Stimulated activated CD4-positive, alpha-beta T cell treated with anti-CD3 and anti-CD28 coated beads, Interleukin-2, amount 100 ng/mL, for 48 hours (primary cell): ENCODE measurements at regions not wholly inside any gene's neighbourhood (a gene's known extent, or its start where the extent isn't known, plus 50 kb on each side); places are given as distances from the start of the nearest gene placed in this dataset.

Experiments used
- DNase-seq, 2 donors: peaks; one replicate each; pipeline ENCODE4 v3.0.0-alpha.2; 2020

DNA sequence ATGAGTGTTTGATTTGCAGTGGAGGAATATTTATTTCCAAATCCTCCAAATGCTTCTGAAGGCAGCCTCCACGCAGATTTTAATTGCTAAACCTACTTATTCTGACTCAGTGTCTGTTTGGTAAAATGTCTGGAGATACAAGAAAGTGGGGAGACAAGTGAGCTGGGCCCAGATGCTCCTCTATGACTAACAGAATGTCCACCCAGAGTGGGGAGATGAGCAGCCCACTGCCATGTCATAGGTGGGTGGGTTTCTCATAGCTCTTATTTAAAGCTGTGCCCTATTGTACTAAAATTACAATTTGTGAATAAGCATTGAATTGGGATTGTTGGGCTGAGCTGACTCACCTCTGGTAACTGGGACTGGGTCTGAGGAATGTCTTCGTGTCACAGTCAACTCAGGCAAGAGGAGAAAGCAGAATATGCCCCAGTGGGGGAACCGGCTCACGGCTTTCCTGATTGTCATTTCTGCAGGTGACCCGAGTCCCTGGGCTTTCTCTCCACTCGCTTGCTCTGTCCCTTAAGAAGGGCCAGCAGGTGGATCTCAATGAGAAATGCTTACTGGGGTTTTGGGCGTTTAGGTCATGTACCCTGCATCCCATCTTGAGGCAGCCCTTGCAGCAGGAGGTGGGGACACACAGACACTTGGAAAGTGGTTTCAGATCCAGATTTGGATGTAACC, 116.3 kb upstream of the SPRED2 start:
- no peak for DNase-seq

DNA sequence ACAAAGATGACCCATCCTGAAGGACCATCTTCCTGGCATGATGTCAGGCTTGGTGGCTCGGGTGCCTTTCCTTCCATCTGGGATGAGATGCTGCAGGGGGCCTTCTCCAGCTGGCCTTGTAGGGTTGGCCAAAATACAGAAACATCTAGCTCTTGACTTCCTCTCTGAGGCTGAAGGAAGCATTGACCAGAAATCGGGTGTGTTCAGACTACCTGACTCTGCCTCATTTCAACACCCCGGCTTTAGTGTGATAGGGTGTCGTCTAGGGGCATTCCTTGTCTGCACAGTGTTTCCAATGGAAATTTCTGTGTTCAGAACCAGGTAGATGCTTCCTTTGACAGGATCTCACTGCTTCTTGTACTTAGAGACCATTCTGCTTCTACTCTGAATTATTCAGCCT, 115.7 kb upstream of the SPRED2 start:
- no peak for DNase-seq

DNA sequence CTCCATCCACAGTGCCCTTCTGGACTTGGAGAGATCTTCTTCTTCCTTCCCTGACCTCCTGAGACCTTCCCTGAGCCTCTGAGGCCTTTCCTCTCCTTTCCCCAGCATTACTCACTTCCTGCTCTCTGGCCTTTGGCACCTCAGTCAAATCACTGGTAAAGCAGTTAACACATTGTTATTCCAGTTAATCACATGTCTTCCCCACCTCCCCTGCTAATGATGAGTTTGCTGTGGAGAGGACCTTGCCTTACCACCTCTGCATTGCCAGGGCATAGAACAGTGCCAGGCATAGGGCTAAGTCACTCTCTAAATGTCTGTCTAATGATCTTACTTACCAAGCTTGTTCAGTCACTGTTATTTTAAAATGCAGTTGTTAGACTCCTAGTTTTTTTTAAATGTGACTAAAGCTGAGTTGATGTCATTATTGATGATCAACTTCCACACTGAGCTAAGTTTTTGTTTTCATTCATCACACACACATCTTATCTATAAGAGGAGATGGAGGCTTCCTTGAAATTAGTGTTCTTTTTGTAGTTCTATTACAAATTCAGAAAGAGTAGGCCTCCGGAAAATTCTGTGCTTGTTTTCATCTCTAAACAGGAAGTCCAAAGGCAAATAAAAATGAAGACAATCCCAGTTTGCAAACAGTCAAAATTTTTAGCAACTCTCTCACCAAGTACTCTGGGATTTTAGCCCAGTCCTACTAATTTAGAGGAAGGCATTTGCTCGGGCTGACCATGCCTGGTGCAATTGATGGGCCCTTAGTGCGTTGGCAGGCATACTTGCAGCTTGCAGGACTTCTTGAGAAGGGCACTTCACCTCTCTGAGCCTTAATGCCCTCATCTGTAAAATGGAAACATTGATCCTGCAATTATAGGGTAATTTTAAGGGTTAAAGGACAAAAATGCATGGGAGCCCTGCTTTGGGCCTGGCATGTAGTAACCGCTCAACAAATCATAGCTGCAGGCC, 113.7 kb upstream of the SPRED2 start:
- DNase-seq: no peak

DNA sequence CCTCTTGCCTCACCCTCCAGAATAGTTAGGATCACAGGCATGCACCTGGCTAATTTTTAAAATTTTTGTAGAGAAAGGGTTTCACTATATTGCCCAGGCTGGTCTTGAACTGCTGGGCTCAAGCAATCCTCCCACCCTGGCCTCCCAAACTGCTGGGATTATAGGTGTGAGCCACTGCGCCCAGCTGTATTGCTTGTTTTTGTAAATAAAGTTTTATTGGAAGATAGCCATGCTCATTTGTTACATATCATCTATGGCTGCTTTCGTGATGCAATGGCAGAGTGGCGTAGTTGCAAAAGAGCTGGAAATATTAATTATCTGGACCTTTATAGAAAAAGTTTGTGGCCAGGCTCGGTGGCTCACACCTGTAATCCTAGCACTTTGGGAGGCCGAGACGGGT, 109.4 kb upstream of the SPRED2 start:
- DNase-seq: no peak

DNA sequence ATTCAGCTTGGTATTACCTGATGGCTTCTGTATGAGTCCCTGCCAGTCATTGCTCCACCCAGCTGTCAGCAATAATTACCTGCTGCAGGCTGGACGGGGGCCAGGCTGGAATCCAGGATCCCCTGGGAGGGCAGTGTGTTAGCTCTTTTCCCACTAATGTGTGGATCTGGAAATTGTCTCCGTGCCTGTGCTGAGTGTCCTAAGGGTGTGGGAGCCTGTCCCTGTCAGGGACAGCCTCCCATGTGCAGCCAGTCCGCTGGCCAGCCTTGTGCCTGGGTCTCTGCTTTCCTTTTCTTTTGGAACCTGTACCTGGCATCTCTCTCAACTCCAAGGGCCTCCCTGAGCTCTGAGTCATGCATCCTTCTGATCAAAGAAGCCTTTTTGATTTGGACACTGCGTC, 107.2 kb upstream of the SPRED2 start:
- no peak for DNase-seq

DNA sequence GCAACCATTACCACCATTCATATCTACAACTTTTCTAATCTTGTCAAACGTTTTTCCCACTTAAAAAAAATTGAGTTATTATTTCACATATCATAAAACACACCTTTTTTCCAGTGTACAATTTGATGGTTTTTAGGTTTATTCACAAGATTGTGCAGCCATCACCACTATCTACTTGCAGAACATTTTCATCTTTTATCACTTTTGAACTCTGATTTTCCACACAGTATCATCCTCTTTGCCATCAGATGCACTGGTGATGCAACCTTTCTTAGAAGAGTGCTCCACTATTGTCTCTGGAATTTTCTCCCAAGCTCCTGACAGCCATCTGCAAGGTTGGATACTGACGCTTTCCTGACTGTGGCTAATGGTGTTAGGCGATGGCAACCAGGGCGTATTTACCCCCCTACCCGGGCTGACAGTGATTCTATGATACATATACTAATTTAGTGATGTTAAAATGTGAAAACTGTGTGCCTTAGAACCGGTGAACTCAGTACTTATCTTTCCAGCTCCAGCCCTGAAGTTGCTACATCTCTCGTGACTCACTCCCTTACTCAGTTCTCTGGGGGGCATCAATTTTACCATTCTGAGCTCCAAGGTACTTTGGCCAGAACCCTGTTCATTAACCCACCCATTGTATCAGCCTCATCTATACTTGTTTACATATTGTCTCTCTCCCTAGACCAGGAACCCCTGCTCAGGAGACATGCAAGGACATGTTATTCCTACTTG, 105.4 kb upstream of the SPRED2 start:
- DNase-seq: no peak

DNA sequence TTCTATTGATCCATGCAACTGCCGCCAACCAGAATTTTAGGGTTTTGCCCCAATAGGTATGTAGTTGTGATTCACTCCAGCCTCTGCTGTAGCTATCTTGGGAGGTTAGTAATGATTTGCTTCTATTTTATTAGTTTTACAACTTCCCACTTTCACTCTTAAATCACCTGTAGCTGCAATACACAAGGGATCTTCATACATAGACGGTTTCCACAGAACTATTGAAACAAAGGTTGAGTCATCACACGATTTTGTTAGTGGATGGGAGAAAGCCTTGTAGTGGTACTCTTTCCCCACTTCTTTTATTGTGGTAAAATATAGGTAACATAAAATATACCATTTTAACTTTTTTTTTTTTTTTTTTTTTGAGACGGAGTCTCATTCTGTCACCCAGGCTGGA, 104.2 kb upstream of the SPRED2 start:
- DNase-seq: no peak

DNA sequence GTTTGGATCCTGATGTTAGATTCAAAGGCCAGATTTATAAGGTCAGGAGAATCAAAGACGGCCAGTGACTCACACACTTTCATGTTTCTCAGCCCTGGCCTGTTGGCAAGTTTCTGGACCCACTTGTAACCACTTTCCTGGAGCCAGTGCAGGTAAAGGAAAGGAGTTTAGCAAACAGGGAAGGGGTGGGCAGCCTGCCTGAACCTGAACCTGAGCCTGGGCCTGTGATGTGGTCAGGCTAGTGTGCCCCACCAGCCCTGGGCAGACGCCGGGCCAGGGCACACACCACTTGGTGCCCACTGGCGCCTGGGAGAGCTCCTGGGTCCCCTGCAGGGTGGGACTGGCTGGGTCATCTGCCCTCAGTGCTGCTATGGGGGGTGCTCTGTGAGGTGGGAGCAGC, 100.5 kb upstream of the SPRED2 start:
- DNase-seq: no peak

DNA sequence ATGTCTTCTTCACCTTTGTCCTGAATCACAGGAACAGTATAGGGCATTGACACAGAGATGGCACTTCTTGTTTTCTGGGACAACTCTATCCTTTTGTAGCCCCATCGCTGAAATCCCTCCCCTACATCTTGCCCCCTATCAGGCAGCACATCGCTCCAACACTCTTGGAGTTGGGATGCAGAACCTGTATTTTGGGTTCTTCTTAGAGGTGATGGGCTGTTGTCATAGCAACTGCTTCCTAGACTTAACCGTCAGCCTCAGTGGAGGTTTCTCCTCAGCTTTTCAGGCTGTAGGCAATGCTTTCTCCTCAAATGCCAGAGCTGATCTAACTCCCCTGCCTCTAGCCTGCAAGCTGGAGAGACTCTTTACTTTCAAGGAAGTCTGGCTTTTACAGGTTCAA, 99.9 kb upstream of the SPRED2 start:
- DNase-seq: no peak

DNA sequence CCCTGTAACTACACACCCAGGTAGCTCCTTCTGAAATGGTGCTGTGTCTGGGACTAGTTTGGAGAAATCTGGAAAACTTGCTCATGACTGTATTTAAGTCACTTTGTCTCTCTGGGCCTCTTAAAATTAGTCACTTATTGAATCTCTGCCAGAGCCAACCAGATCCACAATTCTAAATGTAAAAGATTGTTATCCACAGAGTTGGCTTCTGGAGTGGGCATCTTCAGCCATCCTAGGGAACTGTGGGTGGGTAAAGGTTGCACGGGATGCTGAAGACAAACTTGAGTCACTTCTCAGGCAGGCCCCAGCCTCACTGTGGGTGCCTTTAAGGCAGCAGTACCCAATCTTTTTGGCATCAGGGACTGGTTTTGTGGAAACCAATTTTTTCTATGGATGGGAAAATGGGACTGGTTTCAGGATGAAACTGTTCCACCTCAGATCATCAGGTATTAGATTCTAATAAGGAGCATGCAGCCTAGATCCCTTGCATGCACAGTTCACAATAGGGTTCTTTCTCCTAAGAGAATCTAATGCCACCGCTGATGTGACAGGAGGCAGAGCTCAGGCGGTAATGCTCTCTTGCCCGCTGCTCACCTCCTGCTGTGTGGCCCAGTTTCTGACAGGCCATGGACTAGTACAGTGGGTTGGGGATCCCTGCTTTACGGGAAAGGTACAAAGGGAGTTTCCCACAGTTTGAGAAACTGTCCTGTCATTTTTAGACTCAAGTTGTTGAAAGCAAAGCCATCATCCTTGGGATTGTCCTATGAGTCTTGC, 98.3 kb upstream of the SPRED2 start:
- no peak for DNase-seq

DNA sequence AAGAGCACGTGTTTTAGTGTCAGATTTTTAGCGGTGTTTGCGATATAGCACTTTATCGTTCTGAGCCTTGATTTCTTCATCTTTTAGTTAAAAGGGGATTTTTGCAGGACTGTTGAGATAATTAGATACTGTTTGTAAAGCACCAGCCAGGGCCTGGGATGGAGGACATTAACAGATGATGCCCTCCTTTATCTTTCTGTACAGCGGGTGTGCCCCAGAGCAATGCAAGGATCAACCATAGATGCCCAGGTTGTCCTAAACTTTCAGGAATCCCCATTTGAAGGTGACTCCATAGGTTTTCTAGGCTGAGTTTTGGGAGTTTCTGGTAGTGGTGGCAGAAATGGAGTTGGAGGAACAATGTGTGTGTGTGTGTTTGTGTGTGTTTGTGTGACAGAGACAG, 97.0 kb upstream of the SPRED2 start:
- no peak for DNase-seq

DNA sequence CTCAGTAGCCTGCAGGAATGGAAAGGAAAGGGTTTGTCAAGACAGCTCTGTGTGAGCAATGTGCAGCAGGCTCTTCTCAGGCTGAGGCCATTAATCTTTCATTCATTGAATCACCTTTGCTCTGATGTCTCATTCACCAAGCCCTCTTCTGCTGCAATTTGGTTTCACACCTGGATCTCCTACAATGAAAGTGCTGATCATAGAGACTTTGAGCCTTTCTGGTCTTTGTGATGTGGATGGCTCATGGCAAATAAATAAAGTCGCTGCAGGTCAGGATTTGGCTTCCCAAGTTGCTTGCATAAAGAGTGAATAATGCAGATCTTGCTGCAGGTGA, 95.8 kb upstream of the SPRED2 start:
- DNase-seq: no peak

DNA sequence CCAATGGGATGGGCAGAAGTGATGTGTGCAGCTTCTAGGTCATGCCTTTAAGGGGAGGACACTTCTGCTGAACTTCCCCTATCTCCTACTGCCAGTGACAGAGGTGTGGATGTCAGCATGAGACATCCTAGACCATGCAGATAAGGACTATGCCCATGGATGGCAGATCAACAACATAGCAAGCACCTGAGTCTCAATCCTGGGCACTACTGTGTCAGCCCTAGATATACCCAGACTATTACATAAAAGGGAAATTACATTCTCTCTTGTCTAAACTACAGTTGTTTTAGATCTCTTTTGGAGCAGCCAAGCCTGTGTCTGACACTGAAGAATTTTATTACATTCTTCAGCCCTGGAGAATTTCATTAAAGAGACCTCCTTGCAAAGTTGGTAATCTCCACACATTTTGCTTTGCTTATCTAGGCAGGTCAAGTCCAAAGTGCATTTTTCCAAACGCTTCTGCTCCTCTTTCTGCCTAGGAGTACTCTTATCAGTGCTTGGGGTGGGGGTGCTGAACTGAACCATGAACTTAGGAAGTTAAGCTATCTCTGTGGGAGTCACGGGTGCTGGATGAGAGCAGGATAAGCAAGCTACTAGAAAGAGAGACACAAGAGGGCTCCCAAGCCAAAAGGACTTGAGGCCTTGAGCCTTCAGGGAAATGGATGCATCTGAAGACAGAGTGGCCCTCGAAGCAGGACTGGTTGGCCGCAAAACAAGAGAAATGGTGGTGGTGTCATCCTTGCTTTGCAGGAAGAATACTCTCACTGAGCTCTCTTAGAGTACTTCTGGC, 95.2 kb upstream of the SPRED2 start:
- DNase-seq: no peak

DNA sequence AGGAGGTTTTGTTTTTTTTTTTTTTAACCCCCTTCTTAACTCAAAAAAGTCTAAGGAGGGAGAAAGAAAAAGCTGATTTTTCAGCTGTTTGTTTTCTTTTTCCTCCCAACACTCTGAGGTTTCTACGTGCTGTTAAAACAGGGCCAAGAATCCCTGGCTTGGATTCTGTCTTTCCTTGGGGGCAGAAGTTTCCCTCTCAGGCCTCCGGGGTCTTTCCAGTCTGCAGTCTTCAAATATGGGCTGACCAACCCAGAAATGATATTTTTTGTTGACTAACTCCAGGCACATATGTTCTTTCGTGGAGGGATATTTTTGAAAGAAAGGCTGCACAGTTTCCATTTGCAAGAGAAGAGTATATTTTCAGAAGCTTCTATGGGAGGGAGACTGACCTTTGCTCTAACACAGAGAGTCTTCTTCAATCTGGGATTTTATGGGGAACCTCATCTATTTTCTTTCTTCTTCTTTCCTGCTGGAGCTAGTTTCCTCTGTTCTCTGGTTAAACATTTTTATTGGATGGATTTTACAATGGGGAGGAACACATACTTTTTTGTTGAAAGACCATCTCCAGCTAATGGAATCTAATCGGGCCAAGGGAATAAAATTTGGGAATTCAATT, 93.3 kb upstream of the SPRED2 start:
- no peak for DNase-seq

DNA sequence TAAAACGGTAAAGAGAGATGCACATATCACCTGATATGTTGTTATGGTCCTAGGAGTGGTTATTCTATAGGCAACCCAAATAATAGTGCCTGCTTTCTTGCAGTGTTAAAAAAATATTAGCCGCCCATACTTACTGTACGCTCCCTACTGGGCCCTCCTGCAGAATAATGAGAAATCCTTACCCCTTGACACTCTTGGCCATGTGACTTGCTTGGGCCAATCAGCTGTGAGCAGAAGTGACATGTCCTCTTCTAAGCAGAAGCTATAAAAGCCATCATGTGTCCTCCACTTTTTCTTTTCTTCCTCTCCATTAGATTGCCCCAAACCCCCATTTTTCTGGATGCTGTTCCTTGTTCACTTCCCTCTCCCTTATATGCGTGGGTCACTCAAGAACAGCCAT, 90.5 kb upstream of the SPRED2 start:
- no peak for DNase-seq

DNA sequence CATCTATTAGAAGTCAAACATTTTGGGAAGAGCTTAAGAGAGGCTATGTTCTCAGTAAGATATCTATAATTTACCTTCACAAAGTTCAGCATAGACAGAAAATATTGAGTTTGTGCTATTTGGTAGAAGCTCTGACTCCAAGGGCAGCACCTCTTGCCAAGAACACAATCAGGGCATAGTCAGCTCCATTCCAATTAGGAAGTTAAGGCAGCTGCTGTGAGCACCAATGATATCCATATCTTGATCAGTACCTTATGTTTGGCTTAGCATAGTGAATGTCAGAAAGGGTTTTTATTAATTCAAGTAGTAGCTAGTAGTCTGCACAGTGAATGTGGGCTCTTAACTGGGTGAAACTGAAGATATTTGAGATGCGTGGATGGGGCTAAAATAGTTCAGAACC, 86.4 kb upstream of the SPRED2 start:
- no peak for DNase-seq

DNA sequence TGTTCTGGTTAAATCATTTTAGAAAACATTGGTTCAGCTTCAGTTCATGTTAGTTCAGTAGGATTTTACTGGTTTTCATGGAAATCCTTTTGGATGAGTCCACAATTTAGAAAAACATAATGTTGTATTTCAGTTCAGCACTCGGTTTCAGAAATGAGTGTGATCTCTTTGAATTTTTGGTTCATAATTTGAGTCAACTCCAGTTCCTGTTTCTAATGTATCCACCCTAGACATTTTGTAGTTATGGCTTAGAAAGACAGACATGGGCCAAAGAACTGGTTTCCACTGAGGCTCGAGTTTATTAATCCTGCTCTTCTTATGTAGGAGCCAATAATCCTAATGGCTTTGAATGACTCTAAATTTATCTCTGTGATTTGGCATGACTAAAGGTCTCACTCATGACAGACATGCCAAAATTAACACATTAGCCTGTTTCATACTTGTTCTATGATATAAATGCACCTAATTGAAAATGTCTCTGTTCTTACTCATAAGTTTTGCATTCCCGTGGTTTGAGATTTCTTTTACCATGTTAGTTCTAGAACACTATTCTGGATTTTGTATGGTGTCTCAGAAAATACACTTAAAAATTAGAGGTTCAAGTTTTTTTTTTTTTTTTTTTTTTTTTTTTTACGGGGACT, 82.3 kb upstream of the SPRED2 start:
- DNase-seq: no peak

DNA sequence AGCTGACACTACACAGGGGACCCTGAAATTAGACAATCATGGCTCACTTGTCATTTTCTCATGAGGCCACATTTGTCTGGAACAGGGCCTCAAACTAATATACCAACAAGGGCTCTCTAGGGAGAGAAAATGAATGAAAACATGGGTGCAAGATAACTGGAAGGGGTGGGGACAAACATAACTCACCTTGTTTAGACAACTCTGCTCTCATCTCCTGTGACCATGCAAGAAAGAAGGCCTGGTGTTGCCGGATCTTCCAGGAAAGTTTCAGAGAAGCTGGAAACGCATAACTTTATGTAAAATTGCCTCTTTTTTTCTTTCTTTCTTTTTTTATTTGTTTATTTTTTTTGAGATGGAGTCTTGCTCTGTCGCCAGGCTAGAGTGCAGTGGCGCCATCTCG, 80.4 kb upstream of the SPRED2 start:
- DNase-seq: no peak

DNA sequence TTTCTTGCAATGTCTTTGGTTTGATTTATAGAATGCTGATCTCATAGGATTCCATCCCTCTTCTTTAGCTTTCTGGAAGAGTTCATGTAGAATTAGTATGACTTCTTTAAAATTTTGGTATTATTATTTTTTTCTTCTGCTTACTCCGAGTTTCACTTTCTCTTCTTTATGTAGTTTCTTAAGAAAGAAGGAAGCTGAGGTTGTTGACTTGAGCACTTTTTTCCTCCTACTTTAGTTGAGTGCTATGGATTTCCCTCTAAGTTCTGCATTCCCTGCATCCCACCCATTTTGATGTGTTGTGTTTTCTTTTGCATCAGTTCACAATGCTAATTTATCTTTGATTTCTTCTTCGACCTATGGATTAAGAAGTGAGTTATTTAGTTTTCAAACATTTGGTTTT, 78.9 kb upstream of the SPRED2 start:
- DNase-seq: no peak

DNA sequence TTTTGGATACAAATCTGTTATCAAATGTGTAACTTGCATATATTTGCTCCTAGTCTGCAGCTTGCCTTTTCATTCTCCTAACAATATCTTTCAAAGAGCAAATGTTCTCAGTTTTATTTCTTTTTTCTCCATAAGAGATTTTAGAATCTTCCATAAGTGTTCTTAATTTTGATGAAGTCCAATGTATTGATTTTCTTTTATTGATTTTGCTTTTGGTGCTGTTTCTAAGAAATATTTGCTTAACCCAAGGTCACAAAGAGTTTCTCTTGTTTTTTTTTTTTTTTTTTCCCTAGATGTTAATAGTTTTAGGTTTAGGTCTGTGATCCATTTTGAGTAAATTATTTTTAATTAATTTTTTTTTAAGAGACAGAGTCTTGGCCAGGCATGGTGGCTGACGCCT, 75.8 kb upstream of the SPRED2 start:
- DNase-seq: no peak
